ENCODE measurements at regions not wholly inside any gene's neighbourhood (a gene's known extent, or its start where the extent isn't known, plus 50 kb on each side); places are given as distances from the start of the nearest gene placed in this dataset.

GRCh38 chr5:130243641-130244040, 339.4 kb downstream of the CHSY3 start:
- DNase-seq (ENCODE audit: low read depth): no peak
- H3K4me3 ChIP-seq (ENCODE audit: low read depth, low read length): no peak overlapping the region
- TF ChIP-seq CTCF (conservative IDR thresholded peaks at IDR 0.05; ENCODE audit: low read depth, low read length): no peak

- H3K4me3 ChIP-seq (ENCODE audit: low read depth, low read length): no peak overlapping the region
- no peak for DNase-seq (ENCODE audit: low read depth)
- no peak for TF ChIP-seq CTCF (conservative IDR thresholded peaks at IDR 0.05; ENCODE audit: low read depth, low read length)
These were observed 333.5 kb downstream of the CHSY3 start for GRCh38 chr5:130237721-130238120.
